Fibroblast of lung (primary cell): ENCODE measurements at regions not wholly inside any gene's neighbourhood (a gene's known extent, or its start where the extent isn't known, plus 50 kb on each side); places are given as distances from the start of the nearest gene placed in this dataset.

Source experiments
- DNase-seq, 2 donors: peaks; one replicate each; pipeline versions ENCODE4 v3.0.0 to v3.0.0-alpha.2; 2010; ENCODE audit warnings: low read depth in 2 of 2
- H2AFZ ChIP-seq: 2 replicates; pipeline ENCODE4 v1.5.1; 2012; ENCODE audit warnings: low read length, control low read depth, inconsistent platforms
- H3K27ac ChIP-seq: 2 replicates; pipeline ENCODE4 v1.5.1; 2011; ENCODE audit warnings: low read length, control low read depth; ENCODE audit not compliant: insufficient read depth
- H3K27me3 ChIP-seq: 2 replicates; pipeline ENCODE4 v1.5.1; 2011; ENCODE audit warnings: mild to moderate bottlenecking, low read length; ENCODE audit not compliant: control insufficient read depth, insufficient read depth
- H3K36me3 ChIP-seq: 2 replicates; pipeline ENCODE4 v1.5.1; 2011; ENCODE audit warnings: low read length; ENCODE audit not compliant: control insufficient read depth, insufficient read depth
- H3K4me1 ChIP-seq: 2 replicates; pipeline ENCODE4 v1.5.1; 2011; ENCODE audit warnings: low read length; ENCODE audit not compliant: control insufficient read depth, insufficient read depth; ENCODE audit errors: extremely low read depth
- H3K4me2 ChIP-seq: 2 replicates; pipeline ENCODE4 v1.5.1; 2011; ENCODE audit warnings: low read length, control low read depth; ENCODE audit not compliant: insufficient read depth; ENCODE audit errors: extremely low read depth
- H3K4me3 ChIP-seq, 4 experiments: fragments of 200-600 bp in 1 of 4; sonication (generic) in 1 of 4; replicated peaks in 1 of 4; 2 replicates each; pipeline ENCODE4 v1.5.1; 2011 to 2016; ENCODE audit warnings: low read length in 4 of 4, low read depth in 3 of 4, mild to moderate bottlenecking in 3 of 4, control low read depth in 2 of 4, inconsistent platforms in 1 of 4, mixed read lengths in 1 of 4; ENCODE audit not compliant: insufficient read depth in 1 of 4; ENCODE audit errors: control extremely low read depth in 1 of 4
- H3K79me2 ChIP-seq: 2 replicates; pipeline ENCODE4 v1.5.1; 2012; ENCODE audit warnings: mild to moderate bottlenecking, low read length, inconsistent platforms; ENCODE audit not compliant: control insufficient read depth, insufficient read depth
- H3K9ac ChIP-seq: 2 replicates; pipeline ENCODE4 v1.5.1; 2011; ENCODE audit warnings: mild to moderate bottlenecking, low read length, control low read depth; ENCODE audit not compliant: insufficient read depth
- H3K9me3 ChIP-seq: 2 replicates; pipeline ENCODE4 v1.5.1; 2012; ENCODE audit warnings: low read depth, low read length; ENCODE audit not compliant: control insufficient read depth, insufficient read depth
- H4K20me1 ChIP-seq: 2 replicates; pipeline ENCODE4 v1.5.1; 2011; ENCODE audit warnings: low read length; ENCODE audit not compliant: control insufficient read depth, insufficient read depth; ENCODE audit errors: extremely low read depth
- CTCF ChIP-seq, 2 donors: IDR thresholded peaks in 1 of 2; conservative IDR thresholded peaks in 1 of 2; 1 replicate in 1 of 2; 2 replicates in 1 of 2; pipeline ENCODE4 v1.5.1; 2011 to 2012; ENCODE audit warnings: low read length in 2 of 2, control low read depth in 1 of 2, inconsistent platforms in 1 of 2, low read depth in 1 of 2, mild to moderate bottlenecking in 1 of 2
- EZH2 ChIP-seq: IDR thresholded peaks from 2 replicates; pipeline ENCODE4 v1.5.1; 2012; ENCODE audit warnings: low read length, control low read depth, mild to moderate bottlenecking; ENCODE audit errors: missing control alignments

- Histone ChIP-seq H3K4me3 (no peak overlapping the region), H4K20me1 (no peaks in the 10 kb centered on the region), H3K4me2 (no peak overlapping the region), H2AFZ (no peak overlapping the region), H3K27me3 (no peaks in the 10 kb centered on the region), H3K9me3 (no peaks in the 10 kb centered on the region), H3K27ac (peak overlapping the region; percentile 99), H3K79me2 (no peaks in the 10 kb centered on the region), H3K4me1 (peaks cover 27% of the 10 kb centered on the region), H3K9ac (peak overlapping the region; percentile 70), H3K36me3 (no peaks in the 10 kb centered on the region)
- TF ChIP-seq EZH2: no peak
- no peak for TF ChIP-seq CTCF (conservative IDR thresholded peaks at IDR 0.05 in 1 of 2, IDR thresholded peaks at IDR 0.05 in 1 of 2; ENCODE audit: low read depth in 1 of 2, low read length in 2 of 2)
- DNase-seq: no peak
Observed at GRCh38 chr20:50291254-50292078, 100.8 kb downstream of the CEBPB start.

GRCh38 chr20:50292079-50292590, 101.5 kb downstream of the CEBPB start:
- no peaks in the 10 kb centered on the region for H4K20me1 ChIP-seq
- H3K79me2 ChIP-seq: no peaks in the 10 kb centered on the region
- peaks cover 24% of the 10 kb centered on the region for H3K4me1 ChIP-seq
- H3K4me3 ChIP-seq: no peak overlapping the region
- TF ChIP-seq EZH2: no peak
- TF ChIP-seq CTCF (conservative IDR thresholded peaks at IDR 0.05 in 1 of 2, IDR thresholded peaks at IDR 0.05 in 1 of 2; ENCODE audit: low read depth in 1 of 2, low read length in 2 of 2): no peak
- peak overlapping the region; percentile 70 for H3K9ac ChIP-seq
- peak overlapping the region; percentile 99 for H3K27ac ChIP-seq
- H3K9me3 ChIP-seq: no peaks in the 10 kb centered on the region
- no peaks in the 10 kb centered on the region for H3K27me3 ChIP-seq
- H3K4me2 ChIP-seq: peak overlapping the region; percentile 32
- no peak overlapping the region for H2AFZ ChIP-seq
- H3K36me3 ChIP-seq: no peaks in the 10 kb centered on the region
- no peak for DNase-seq

- no peak overlapping the region for H2AFZ ChIP-seq
- H3K9ac ChIP-seq: peak overlapping the region; percentile 70
- no peak overlapping the region for H3K4me2 ChIP-seq
Observed at GRCh38 chr20:50292591-50293283, 102.1 kb downstream of the CEBPB start.

More at GRCh38 chr20:50292591-50293283, 102.1 kb downstream of the CEBPB start:
- no peak for TF ChIP-seq CTCF (conservative IDR thresholded peaks at IDR 0.05 in 1 of 2, IDR thresholded peaks at IDR 0.05 in 1 of 2; ENCODE audit: low read depth in 1 of 2, low read length in 2 of 2)
- TF ChIP-seq EZH2: no peak
- no peak overlapping the region for H3K4me3 ChIP-seq
- H3K27me3 ChIP-seq: no peaks in the 10 kb centered on the region
- peak overlapping the region; percentile 99 for H3K27ac ChIP-seq
- peak; percentile 97 to 99 for DNase-seq
- no peaks in the 10 kb centered on the region for H3K36me3 ChIP-seq
- no peaks in the 10 kb centered on the region for H4K20me1 ChIP-seq
- peaks cover 19% of the 10 kb centered on the region for H3K4me1 ChIP-seq
- H3K9me3 ChIP-seq: no peaks in the 10 kb centered on the region
- H3K79me2 ChIP-seq: no peaks in the 10 kb centered on the region
